ENCODE measurements at regions not wholly inside any gene's neighbourhood (a gene's known extent, or its start where the extent isn't known, plus 50 kb on each side); places are given as distances from the start of the nearest gene placed in this dataset.

DNA sequence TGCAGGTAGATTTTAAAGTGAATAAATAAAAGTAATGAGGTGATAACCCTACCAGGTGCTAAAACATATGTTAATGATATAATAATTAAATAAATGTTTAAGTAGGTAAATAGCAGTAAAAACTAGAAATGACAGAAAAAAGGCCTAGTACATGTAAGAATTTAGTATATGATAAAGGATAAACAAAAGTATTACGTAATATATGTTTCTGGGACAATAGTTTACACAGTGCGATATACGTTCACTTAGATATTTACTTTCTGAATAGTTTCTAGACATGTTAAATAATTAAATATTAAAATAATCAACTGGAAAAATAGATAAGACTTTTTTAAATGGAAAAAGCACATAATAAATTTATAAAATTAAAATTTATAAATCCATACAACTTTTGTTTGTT is 340.9 kb downstream of the LIG4 start:
- Histone ChIP-seq H3T11ph (ENCODE audit: low read length) (no peak overlapping the region), H3K4me1 (ENCODE audit: insufficient read depth, low read length) (no peaks in the 10 kb centered on the region), H2BK12ac (ENCODE audit: insufficient read length, low read depth, low read length) (no peak overlapping the region), H2BK20ac (ENCODE audit: low read depth, low read length, poor library complexity, severe bottlenecking) (no peak overlapping the region), H3K23me2 (ENCODE audit: insufficient read length, low read depth, low read length, poor library complexity, severe bottlenecking) (no peaks in the 10 kb centered on the region), H2BK5ac (ENCODE audit: insufficient read length, low read length) (no peak overlapping the region), H4K8ac (replicated peaks; ENCODE audit: insufficient read length, low read depth, low read length) (no peak overlapping the region), H3K14ac (ENCODE audit: insufficient read depth, low read length) (no peak overlapping the region), H3K27ac (ENCODE audit: insufficient read length, low read depth, low read length) (no peak overlapping the region), H3K79me2 (ENCODE audit: insufficient read depth, low read length) (no peaks in the 10 kb centered on the region), H4K20me1 (ENCODE audit: control insufficient read depth, insufficient read depth, insufficient read length) (no peaks in the 10 kb centered on the region), H3K18ac (ENCODE audit: insufficient read length, low read depth, low read length) (no peak overlapping the region), H3K56ac (ENCODE audit: insufficient read length, low read depth, low read length) (no peak overlapping the region), H2AFZ (ENCODE audit: low read length) (no peak overlapping the region), H3K27me3 (ENCODE audit: insufficient read depth, low read length) (no peaks in the 10 kb centered on the region), H4K91ac (ENCODE audit: insufficient read length, low read depth, low read length) (no peak overlapping the region), H3K4me2 (ENCODE audit: insufficient read depth, insufficient read length, low read length) (no peak overlapping the region), H3K9me3 (ENCODE audit: control insufficient read depth, low read depth, low read length) (no peaks in the 10 kb centered on the region), H4K5ac (ENCODE audit: insufficient read length, low read depth, low read length) (no peak overlapping the region), H3K79me1 (ENCODE audit: insufficient read depth, low read depth, low read length, poor library complexity, severe bottlenecking) (no peaks in the 10 kb centered on the region), H3K9ac (ENCODE audit: extremely low read depth, insufficient read length, low read length) (no peak overlapping the region), H3K4ac (ENCODE audit: low read depth, low read length) (no peak overlapping the region), H2BK120ac (ENCODE audit: low read depth, low read length, poor library complexity, severe bottlenecking) (no peak overlapping the region), H3K23ac (ENCODE audit: insufficient read length, low read depth, low read length) (no peak overlapping the region), H2AK5ac (ENCODE audit: insufficient read length, low read length) (no peak overlapping the region), H2BK15ac (ENCODE audit: low read depth, low read length) (no peak overlapping the region)
- Mint-ChIP-seq H3K36me3 (ENCODE audit: insufficient read depth in 1 of 3, low read depth in 3 of 3) (no peaks in the 10 kb centered on the region), H3K27ac (no peak overlapping the region), H3K4me3 (no peak overlapping the region), H3K27me3 (ENCODE audit: low read depth) (peaks cover 21% of the 10 kb centered on the region), H3K4me1 (no peaks in the 10 kb centered on the region), H3K9me3 (no peaks in the 10 kb centered on the region; a peak in 1 of 5 replicates)
- no peak for DNase-seq
- TF ChIP-seq, protein P1, sequence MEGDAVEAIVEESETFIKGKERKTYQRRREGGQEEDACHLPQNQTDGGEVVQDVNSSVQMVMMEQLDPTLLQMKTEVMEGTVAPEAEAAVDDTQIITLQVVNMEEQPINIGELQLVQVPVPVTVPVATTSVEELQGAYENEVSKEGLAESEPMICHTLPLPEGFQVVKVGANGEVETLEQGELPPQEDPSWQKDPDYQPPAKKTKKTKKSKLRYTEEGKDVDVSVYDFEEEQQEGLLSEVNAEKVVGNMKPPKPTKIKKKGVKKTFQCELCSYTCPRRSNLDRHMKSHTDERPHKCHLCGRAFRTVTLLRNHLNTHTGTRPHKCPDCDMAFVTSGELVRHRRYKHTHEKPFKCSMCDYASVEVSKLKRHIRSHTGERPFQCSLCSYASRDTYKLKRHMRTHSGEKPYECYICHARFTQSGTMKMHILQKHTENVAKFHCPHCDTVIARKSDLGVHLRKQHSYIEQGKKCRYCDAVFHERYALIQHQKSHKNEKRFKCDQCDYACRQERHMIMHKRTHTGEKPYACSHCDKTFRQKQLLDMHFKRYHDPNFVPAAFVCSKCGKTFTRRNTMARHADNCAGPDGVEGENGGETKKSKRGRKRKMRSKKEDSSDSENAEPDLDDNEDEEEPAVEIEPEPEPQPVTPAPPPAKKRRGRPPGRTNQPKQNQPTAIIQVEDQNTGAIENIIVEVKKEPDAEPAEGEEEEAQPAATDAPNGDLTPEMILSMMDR (conservative IDR thresholded peaks at IDR 0.05) = no peak
- no CpG with 5 or more reads among the region's 3 CpGs for WGBS (ENCODE audit: extremely low coverage, insufficient read length, low lambda C conversion rate)

All from H9 (cell line).